ENCODE measurements at regions not wholly inside any gene's neighbourhood (a gene's known extent, or its start where the extent isn't known, plus 50 kb on each side); places are given as distances from the start of the nearest gene placed in this dataset.

DNA sequence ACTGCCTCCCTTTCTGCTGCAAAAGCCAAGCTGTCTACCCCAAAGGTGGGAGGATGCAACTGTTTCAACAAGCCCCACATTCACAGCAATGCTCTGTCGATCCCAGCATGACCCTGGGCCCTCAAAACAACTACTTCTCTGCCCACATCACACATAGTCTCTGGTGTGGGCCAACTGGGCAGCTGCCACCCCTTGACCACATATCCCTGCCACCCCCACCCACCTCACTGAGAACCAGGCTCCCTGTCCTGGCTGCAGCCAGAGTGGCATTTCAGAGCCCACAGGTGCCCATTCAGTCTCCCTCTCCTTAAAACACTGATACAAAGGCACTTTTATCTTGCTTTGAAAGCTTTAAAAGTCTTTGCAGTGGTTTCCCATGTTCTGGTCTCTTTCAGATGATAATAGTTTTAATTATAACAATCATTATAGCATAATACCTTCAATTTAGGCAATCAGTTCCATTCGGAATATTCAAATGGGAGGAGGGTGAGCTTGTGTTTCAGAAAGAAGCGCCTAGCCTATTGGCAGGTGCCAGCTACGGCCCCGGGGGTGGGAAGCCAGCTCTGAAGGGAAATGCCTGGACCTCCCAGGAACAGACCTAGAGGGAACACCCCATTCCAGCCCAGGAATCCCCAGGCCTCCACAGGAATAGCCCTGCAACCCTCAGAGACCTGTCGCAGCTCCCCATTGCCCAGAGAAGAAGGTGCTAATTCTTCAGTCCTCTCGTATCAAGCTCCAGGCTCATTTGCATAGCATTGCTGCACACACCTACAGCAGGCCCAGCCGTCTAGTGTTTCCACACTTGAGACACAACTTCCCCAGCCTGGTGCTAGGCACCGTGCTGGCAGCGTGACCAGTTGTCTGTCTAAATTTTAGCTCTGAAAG lies 90.8 kb downstream of the C5orf15 start:
- no peak for TF ChIP-seq CTCF (conservative IDR thresholded peaks at IDR 0.05 in 1 of 2, IDR thresholded peaks at IDR 0.05 in 1 of 2; ENCODE audit: extremely low read depth in 1 of 2, insufficient read depth in 1 of 2, low read depth in 1 of 2, low read length in 2 of 2)
- no peak for TF ChIP-seq EZH2 (IDR thresholded peaks at IDR 0.05; ENCODE audit: borderline replicate concordance, low read length)
